ENCODE measurements at regions not wholly inside any gene's neighbourhood (a gene's known extent, or its start where the extent isn't known, plus 50 kb on each side); places are given as distances from the start of the nearest gene placed in this dataset.

DNA sequence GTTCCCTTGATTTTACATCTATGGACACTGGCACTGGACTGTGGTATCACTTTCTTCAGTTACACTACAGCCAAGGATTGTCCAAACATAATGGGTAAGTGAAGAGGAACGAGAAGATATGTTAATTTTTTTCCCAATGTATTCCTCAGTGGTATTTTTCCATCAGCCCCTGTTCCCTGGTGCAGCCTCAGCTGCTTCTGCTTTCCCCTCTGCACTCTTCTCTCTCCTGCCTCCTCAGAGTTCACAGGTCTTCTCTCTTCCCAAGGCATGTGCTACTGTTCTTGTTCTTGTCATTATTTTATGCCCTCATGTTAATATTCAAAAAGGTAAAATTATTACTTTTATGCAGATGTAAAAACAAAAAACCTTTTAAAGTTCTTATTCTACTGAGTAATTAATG is 378.0 kb upstream of the NRXN1 start:
- TF ChIP-seq, protein P1, sequence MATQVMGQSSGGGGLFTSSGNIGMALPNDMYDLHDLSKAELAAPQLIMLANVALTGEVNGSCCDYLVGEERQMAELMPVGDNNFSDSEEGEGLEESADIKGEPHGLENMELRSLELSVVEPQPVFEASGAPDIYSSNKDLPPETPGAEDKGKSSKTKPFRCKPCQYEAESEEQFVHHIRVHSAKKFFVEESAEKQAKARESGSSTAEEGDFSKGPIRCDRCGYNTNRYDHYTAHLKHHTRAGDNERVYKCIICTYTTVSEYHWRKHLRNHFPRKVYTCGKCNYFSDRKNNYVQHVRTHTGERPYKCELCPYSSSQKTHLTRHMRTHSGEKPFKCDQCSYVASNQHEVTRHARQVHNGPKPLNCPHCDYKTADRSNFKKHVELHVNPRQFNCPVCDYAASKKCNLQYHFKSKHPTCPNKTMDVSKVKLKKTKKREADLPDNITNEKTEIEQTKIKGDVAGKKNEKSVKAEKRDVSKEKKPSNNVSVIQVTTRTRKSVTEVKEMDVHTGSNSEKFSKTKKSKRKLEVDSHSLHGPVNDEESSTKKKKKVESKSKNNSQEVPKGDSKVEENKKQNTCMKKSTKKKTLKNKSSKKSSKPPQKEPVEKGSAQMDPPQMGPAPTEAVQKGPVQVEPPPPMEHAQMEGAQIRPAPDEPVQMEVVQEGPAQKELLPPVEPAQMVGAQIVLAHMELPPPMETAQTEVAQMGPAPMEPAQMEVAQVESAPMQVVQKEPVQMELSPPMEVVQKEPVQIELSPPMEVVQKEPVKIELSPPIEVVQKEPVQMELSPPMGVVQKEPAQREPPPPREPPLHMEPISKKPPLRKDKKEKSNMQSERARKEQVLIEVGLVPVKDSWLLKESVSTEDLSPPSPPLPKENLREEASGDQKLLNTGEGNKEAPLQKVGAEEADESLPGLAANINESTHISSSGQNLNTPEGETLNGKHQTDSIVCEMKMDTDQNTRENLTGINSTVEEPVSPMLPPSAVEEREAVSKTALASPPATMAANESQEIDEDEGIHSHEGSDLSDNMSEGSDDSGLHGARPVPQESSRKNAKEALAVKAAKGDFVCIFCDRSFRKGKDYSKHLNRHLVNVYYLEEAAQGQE (IDR thresholded peaks at IDR 0.05; ENCODE audit: insufficient read depth in 1 of 2, low read depth in 2 of 2, low read length in 2 of 2), result no peak
- no peak for TF ChIP-seq TAF1 (IDR thresholded peaks at IDR 0.05; ENCODE audit: borderline replicate concordance, insufficient read depth, low read length)
- TF ChIP-seq POLR2AphosphoS5 (IDR thresholded peaks at IDR 0.05; ENCODE audit: low read depth, low read length), result no peak
- TF ChIP-seq SIN3A (IDR thresholded peaks at IDR 0.05; ENCODE audit: borderline replicate concordance, insufficient read depth, low read length), result no peak

Data from PFSK-1 (cell line).